Panc1 (cell line): ENCODE measurements at regions not wholly inside any gene's neighbourhood (a gene's known extent, or its start where the extent isn't known, plus 50 kb on each side); places are given as distances from the start of the nearest gene placed in this dataset.

ENCODE experiments used
- ATAC-seq: fragments of 200-7000 bp; cut with Tn5 transposase; 2 replicates; pipeline ENCODE4 v1.9.1; 2020; ENCODE audit warnings: mild to moderate bottlenecking, moderate library complexity
- BruUV-seq: library from RNA; stranded (reverse); fragments of 400-500 nt; replicated peaks from 2 replicates; lab custom pipeline; 2021; lab: Mats Ljungman, UMichigan
- CTCF ChIA-PET: fragments of 300-600 bp; sonication (Branson Sonifier 250); formaldehyde crosslinking; loops from one replicate; lab custom pipeline; 2022; ENCODE audit warnings: antibody characterized with exemption; lab: Charles Lee
- POLR2A ChIA-PET: fragments of 300-600 bp; sonication (Branson Sonifier 250); formaldehyde crosslinking; loops from one replicate; lab custom pipeline; 2022; ENCODE audit warnings: antibody characterized with exemption; lab: Charles Lee
- DNase-seq: peaks from one replicate; pipeline ENCODE4 v3.0.0-alpha.2; 2010; ENCODE audit warnings: low read depth, low spot score
- H3K27ac ChIP-seq: 2 replicates; pipeline ENCODE4 v1.5.1; 2011; ENCODE audit warnings: mild to moderate bottlenecking, low read length, inconsistent platforms
- H3K27me3 ChIP-seq: fragments of 200-500 bp; sonication (Bioruptor generic); 2 replicates; pipeline ENCODE4 v1.6.0; 2014; ENCODE audit warnings: low read length, inconsistent platforms; ENCODE audit not compliant: control insufficient read depth, insufficient read depth
- H3K36me3 ChIP-seq: fragments of 200-500 bp; sonication (Bioruptor generic); 2 replicates; pipeline ENCODE4 v1.5.1; 2014; ENCODE audit warnings: inconsistent platforms, mild to moderate bottlenecking, low read length, moderate library complexity; ENCODE audit not compliant: control insufficient read depth, insufficient read depth
- H3K4me1 ChIP-seq: 2 replicates; pipeline ENCODE4 v1.5.1; 2011; ENCODE audit warnings: inconsistent platforms, mild to moderate bottlenecking, low read length, moderate library complexity; ENCODE audit not compliant: control insufficient read depth, insufficient read depth
- H3K4me3 ChIP-seq, 2 experiments: 2 replicates each; pipeline ENCODE4 v1.5.1; 2011 to 2012; ENCODE audit warnings: low read depth in 2 of 2, low read length in 2 of 2, mild to moderate bottlenecking in 2 of 2, inconsistent platforms in 1 of 2, moderate library complexity in 1 of 2
- H3K9me3 ChIP-seq: fragments of 200-500 bp; sonication (Bioruptor generic); 2 replicates; pipeline ENCODE4 v1.5.1; 2014; ENCODE audit warnings: low read depth, mild to moderate bottlenecking, inconsistent platforms, low read length, moderate library complexity; ENCODE audit not compliant: control insufficient read depth, insufficient read depth
- CTCF ChIP-seq: fragments of 450-650 bp; IDR thresholded peaks from 2 replicates; pipeline ENCODE4 v1.5.1; 2017; ENCODE audit warnings: mild to moderate bottlenecking
- POLR2AphosphoS5 ChIP-seq: IDR thresholded peaks from 2 replicates; pipeline ENCODE4 v1.6.1; 2012; ENCODE audit warnings: mild to moderate bottlenecking, low read depth, low read length, moderate library complexity
- REST ChIP-seq, 2 experiments: IDR thresholded peaks; 2 replicates each; pipeline ENCODE4 v1.6.1; 2011 to 2012; ENCODE audit warnings: low read depth in 2 of 2, control low read depth in 1 of 2, low read length in 1 of 2, mild to moderate bottlenecking in 1 of 2, moderate library complexity in 1 of 2; ENCODE audit not compliant: insufficient read depth in 1 of 2
- SIN3A ChIP-seq: IDR thresholded peaks from 2 replicates; pipeline ENCODE4 v1.6.1; 2012; ENCODE audit warnings: low read depth, mild to moderate bottlenecking, low read length, moderate library complexity, borderline replicate concordance; ENCODE audit not compliant: insufficient read depth
- TCF7L2 ChIP-seq: IDR thresholded peaks from 2 replicates; pipeline ENCODE4 v1.6.1; 2011; ENCODE audit warnings: mild to moderate bottlenecking, low read depth, low read length, inconsistent platforms
- in situ Hi-C: cut with HindIII; loops from 2 replicates; pipeline ENCODE4 v1.10.0; 2016; ENCODE audit warnings: low sequenced_read_pairs, low pct_unique_long_range_greater_than_20kb
- intact Hi-C: fragments of 100-400 bp; cut with micrococcal nuclease; formaldehyde crosslinking; loops from one replicate; pipeline ENCODE4 v1.10.0; 2022; ENCODE audit not compliant: unreplicated experiment

- no peak for ATAC-seq
- no peak for DNase-seq
- CTCF ChIA-PET = interaction anchor here (0.7 kb wide), 1 partner anchor 152 kb away, joined by 5 read pairs; no protein-coding TSS in a partner anchor
- no peaks in the 10 kb centered on the region for H3K9me3 ChIP-seq
- no TSS peak for BruUV-seq
- H3K4me3 ChIP-seq = no peak overlapping the region
- no peaks in the 10 kb centered on the region for H3K27me3 ChIP-seq
- no peaks in the 10 kb centered on the region for H3K36me3 ChIP-seq
- no peak overlapping the region for H3K27ac ChIP-seq
- intact Hi-C loops (no loop called here), in situ Hi-C loops (no loop called here)
- TF ChIP-seq TCF7L2 = no peak
- TF ChIP-seq POLR2AphosphoS5 = no peak
- TF ChIP-seq CTCF = no peak
- TF ChIP-seq SIN3A = no peak
- no peak for TF ChIP-seq REST (IDR thresholded peaks at IDR 0.05; ENCODE audit: insufficient read depth in 1 of 2, low read depth in 2 of 2, low read length in 1 of 2)
- H3K4me1 ChIP-seq = peaks cover 17% of the 10 kb centered on the region
- POLR2A ChIA-PET = no interaction called here
These were observed 299.8 kb upstream of the PRKD1 start for GRCh38 chr14:30227436-30227835.

- intact Hi-C loops (no loop called here), in situ Hi-C loops (no loop called here)
- ATAC-seq (no peak), DNase-seq (no peak)
- no peak for TF ChIP-seq SIN3A
- no peak for TF ChIP-seq CTCF
- TF ChIP-seq TCF7L2 = no peak
- TF ChIP-seq REST (IDR thresholded peaks at IDR 0.05; ENCODE audit: insufficient read depth in 1 of 2, low read depth in 2 of 2, low read length in 1 of 2) = no peak
- no peak for TF ChIP-seq POLR2AphosphoS5
- no peaks in the 10 kb centered on the region for H3K36me3 ChIP-seq
- H3K27ac ChIP-seq = no peak overlapping the region
- no peaks in the 10 kb centered on the region for H3K9me3 ChIP-seq
- CTCF ChIA-PET = interaction anchor here (0.7 kb wide), 1 partner anchor 153 kb away, joined by 5 read pairs; no protein-coding TSS in a partner anchor
- no peak overlapping the region for H3K4me3 ChIP-seq
- POLR2A ChIA-PET = no interaction called here
- H3K27me3 ChIP-seq = no peaks in the 10 kb centered on the region
- no TSS peak for BruUV-seq
- H3K4me1 ChIP-seq = peaks cover 13% of the 10 kb centered on the region
These were observed 300.2 kb upstream of the PRKD1 start for GRCh38 chr14:30227876-30228275.
